ENCODE measurements at regions not wholly inside any gene's neighbourhood (a gene's known extent, or its start where the extent isn't known, plus 50 kb on each side); places are given as distances from the start of the nearest gene placed in this dataset.

DNA sequence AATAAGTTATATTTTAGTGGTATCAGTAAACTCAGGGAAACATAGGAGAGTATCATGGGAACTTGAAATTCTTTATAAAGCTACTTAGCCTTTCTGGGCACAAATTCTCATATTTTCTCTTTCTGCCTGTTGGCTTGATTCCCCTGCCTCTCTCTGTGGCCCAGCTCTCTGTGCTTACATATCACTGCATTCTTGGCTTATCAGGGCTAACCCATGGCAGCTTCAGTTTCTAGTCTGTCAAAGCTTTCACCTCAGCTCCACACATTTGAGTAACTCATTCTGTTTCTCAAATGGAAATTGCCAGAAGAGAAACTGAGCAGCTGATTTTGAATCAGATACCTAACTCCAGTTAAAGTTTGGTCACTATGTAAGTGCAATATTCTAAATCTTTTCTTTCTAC is 713.1 kb downstream of the DNAJB9 start:
- TF ChIP-seq, protein P1, sequence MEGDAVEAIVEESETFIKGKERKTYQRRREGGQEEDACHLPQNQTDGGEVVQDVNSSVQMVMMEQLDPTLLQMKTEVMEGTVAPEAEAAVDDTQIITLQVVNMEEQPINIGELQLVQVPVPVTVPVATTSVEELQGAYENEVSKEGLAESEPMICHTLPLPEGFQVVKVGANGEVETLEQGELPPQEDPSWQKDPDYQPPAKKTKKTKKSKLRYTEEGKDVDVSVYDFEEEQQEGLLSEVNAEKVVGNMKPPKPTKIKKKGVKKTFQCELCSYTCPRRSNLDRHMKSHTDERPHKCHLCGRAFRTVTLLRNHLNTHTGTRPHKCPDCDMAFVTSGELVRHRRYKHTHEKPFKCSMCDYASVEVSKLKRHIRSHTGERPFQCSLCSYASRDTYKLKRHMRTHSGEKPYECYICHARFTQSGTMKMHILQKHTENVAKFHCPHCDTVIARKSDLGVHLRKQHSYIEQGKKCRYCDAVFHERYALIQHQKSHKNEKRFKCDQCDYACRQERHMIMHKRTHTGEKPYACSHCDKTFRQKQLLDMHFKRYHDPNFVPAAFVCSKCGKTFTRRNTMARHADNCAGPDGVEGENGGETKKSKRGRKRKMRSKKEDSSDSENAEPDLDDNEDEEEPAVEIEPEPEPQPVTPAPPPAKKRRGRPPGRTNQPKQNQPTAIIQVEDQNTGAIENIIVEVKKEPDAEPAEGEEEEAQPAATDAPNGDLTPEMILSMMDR (IDR thresholded peaks at IDR 0.05) = no peak
- TF ChIP-seq POLR2A (IDR thresholded peaks at IDR 0.05) (no peak), POLR2AphosphoS5 (IDR thresholded peaks at IDR 0.05) (no peak)
